ENCODE measurements at regions not wholly inside any gene's neighbourhood (a gene's known extent, or its start where the extent isn't known, plus 50 kb on each side); places are given as distances from the start of the nearest gene placed in this dataset.
"Not testable (repeated sequence)": the region's sequence is repeated elsewhere in the genome, so short reads cannot be mapped to it uniquely, and the experiment has no call there.

DNA sequence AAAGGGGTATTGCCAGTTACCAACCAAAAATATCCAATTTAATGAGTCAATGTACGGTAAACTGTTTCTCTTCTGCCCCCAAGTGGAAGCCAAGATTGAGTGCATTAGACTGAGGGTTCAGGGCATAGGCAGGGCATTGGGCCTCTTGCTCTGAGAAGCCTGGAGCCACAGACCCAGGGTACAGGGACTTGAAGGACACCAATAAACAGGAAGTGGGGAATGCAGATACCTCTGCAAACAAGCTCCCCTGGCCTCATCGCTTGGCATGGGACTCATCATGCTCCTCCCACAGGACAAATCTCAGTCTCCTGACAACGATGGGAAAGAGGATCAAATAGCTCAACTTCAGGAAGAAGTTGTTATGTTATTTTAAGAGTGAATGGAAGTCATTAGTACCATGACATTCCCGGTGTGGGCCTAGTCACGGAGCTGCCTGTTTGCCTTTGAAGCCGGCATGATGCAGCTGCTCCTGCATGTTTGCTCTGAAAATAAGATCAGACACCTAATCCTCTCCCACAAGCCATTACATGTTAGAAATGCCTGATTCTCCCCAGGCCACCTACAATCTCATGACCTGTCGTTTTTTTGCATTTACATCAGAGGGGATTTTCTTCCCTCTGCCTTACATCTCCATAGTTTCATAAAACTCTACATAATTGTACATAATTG, 224.2 kb downstream of the RCHY1 start:
- POLR2A ChIA-PET = no interaction called here
- no peaks in the 10 kb centered on the region for H3K36me3 ChIP-seq (ENCODE audit: control insufficient read depth in 2 of 3, insufficient read depth in 3 of 3, low read length in 3 of 3)
- Mint-ChIP-seq H3K9me3 (peaks cover 0 to 14% (median 8%) of the 10 kb centered on the region in 11 donors), H3K27ac (no peak overlapping the region), H3K36me3 (no peaks in the 10 kb centered on the region), H3K27me3 (peaks cover 0 to 5% (median 0%) of the 10 kb centered on the region in 5 donors), H3K4me1 (no peaks in the 10 kb centered on the region), H3K4me3 (no peak overlapping the region)
- CTCF ChIA-PET = no interaction called here
- H3K27me3 ChIP-seq (ENCODE audit: control insufficient read depth in 2 of 2, insufficient read depth in 2 of 2, low read length in 2 of 2) = no peaks in the 10 kb centered on the region
- H3K9me3 ChIP-seq (ENCODE audit: control insufficient read depth in 2 of 3, low read length in 3 of 3) = no peaks in the 10 kb centered on the region
- DNase-seq (no peak), ATAC-seq (no peak)
- no peak overlapping the region for H3K4me3 ChIP-seq (ENCODE audit: low read length)
- no peak overlapping the region for H3K27ac ChIP-seq (ENCODE audit: low read depth, low read length)
- H3K4me1 ChIP-seq (ENCODE audit: control insufficient read depth in 2 of 2, insufficient read depth in 2 of 2, low read length in 2 of 2) = no peaks in the 10 kb centered on the region
- intact Hi-C loops (cut with micrococcal nuclease) = no loop called here

DNA sequence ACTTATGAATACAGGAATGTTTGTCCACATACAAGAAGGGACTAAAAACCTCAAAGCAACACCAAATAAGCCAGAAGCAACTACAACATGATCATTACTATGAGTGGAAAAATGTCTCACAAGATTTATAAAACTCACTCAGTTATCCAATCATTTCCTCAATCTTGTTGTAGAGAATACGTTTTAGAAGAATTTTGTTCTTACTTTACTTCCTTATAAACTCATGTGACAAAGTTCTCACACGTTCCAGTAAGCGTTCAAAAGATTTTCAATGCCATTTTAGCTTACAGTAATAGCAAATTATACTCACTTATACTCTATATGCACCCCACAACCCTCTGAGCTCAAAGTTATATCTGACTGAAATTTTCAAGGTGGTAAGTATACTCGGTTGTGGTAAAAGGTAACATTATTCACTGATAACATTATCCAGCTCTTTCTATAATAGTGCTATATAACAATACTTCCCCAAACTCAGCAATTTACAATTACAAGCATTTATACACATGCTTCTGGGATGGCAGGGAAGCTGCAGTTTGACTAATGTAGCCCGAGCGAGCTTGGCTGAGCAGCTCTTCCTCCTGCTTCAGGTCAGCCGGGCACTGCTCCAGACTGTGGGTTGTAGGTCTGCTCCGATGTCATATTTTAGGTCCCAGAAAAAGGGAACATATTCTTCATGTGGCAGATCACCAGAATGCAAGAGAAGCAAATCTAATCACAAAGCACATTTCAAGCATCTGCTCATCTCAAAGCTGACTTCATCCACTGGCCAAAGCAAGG, 226.3 kb downstream of the RCHY1 start:
- H3K4me3 Mint-ChIP-seq = no peak overlapping the region
- intact Hi-C loops (cut with micrococcal nuclease) = no loop called here
- ChIA-PET POLR2A (no interaction called here), CTCF (no interaction called here)
- no peaks in the 10 kb centered on the region for H3K36me3 Mint-ChIP-seq
- no peak overlapping the region for H3K4me3 ChIP-seq (ENCODE audit: low read length)
- H3K9me3 Mint-ChIP-seq = peaks cover 0 to 8% (median 0%) of the 10 kb centered on the region in 11 donors
- ATAC-seq (no peak), DNase-seq (no peak)
- no peak overlapping the region for H3K27ac ChIP-seq (ENCODE audit: low read depth, low read length)
- H3K27ac Mint-ChIP-seq = no peak overlapping the region
- no peaks in the 10 kb centered on the region for H3K36me3 ChIP-seq (ENCODE audit: control insufficient read depth in 2 of 3, insufficient read depth in 3 of 3, low read length in 3 of 3)
- no peaks in the 10 kb centered on the region for H3K4me1 Mint-ChIP-seq
- peaks cover 0 to 5% (median 0%) of the 10 kb centered on the region in 5 donors for H3K27me3 Mint-ChIP-seq
- no peaks in the 10 kb centered on the region for H3K9me3 ChIP-seq (ENCODE audit: control insufficient read depth in 2 of 3, low read length in 3 of 3)
- H3K27me3 ChIP-seq (ENCODE audit: control insufficient read depth in 2 of 2, insufficient read depth in 2 of 2, low read length in 2 of 2) = no peaks in the 10 kb centered on the region
- H3K4me1 ChIP-seq (ENCODE audit: control insufficient read depth in 2 of 2, insufficient read depth in 2 of 2, low read length in 2 of 2) = no peaks in the 10 kb centered on the region

GRCh38 chr4:75285837-75286236, 228.4 kb downstream of the RCHY1 start:
- Mint-ChIP-seq H3K27me3 (peaks cover 0 to 5% (median 0%) of the 10 kb centered on the region in 5 donors), H3K9me3 (peaks cover 0 to 6% (median 0%) of the 10 kb centered on the region in 11 donors), H3K27ac (no peak overlapping the region), H3K4me3 (no peak overlapping the region), H3K4me1 (no peaks in the 10 kb centered on the region), H3K36me3 (no peaks in the 10 kb centered on the region)
- intact Hi-C loops (cut with micrococcal nuclease) = no loop called here
- Histone ChIP-seq H3K27ac (ENCODE audit: low read depth, low read length) (no peak overlapping the region), H3K27me3 (ENCODE audit: control insufficient read depth in 2 of 2, insufficient read depth in 2 of 2, low read length in 2 of 2) (no peaks in the 10 kb centered on the region), H3K36me3 (ENCODE audit: control insufficient read depth in 2 of 3, insufficient read depth in 3 of 3, low read length in 3 of 3) (no peaks in the 10 kb centered on the region), H3K4me3 (ENCODE audit: low read length) (no peak overlapping the region), H3K4me1 (ENCODE audit: control insufficient read depth in 2 of 2, insufficient read depth in 2 of 2, low read length in 2 of 2) (no peaks in the 10 kb centered on the region), H3K9me3 (ENCODE audit: control insufficient read depth in 2 of 3, low read length in 3 of 3) (no peaks in the 10 kb centered on the region)
- ATAC-seq (no peak), DNase-seq (no peak)
- ChIA-PET POLR2A (no interaction called here), CTCF (no interaction called here)

- Mint-ChIP-seq H3K36me3 (no peaks in the 10 kb centered on the region), H3K27me3 (peaks cover 0 to 5% (median 0%) of the 10 kb centered on the region in 5 donors), H3K4me3 (no peak overlapping the region), H3K4me1 (no peaks in the 10 kb centered on the region), H3K27ac (no peak overlapping the region), H3K9me3 (peaks cover 0 to 8% (median 0%) of the 10 kb centered on the region in 11 donors)
- Histone ChIP-seq H3K36me3 (ENCODE audit: control insufficient read depth in 2 of 3, insufficient read depth in 3 of 3, low read length in 3 of 3) (no peaks in the 10 kb centered on the region), H3K27ac (ENCODE audit: low read depth, low read length) (no peak overlapping the region), H3K9me3 (ENCODE audit: control insufficient read depth in 2 of 3, low read length in 3 of 3) (no peaks in the 10 kb centered on the region), H3K4me1 (ENCODE audit: control insufficient read depth in 2 of 2, insufficient read depth in 2 of 2, low read length in 2 of 2) (no peaks in the 10 kb centered on the region), H3K4me3 (ENCODE audit: low read length) (no peak overlapping the region), H3K27me3 (ENCODE audit: control insufficient read depth in 2 of 2, insufficient read depth in 2 of 2, low read length in 2 of 2) (no peaks in the 10 kb centered on the region)
- ChIA-PET CTCF (no interaction called here), POLR2A (no interaction called here)
- intact Hi-C loops (cut with micrococcal nuclease) = no loop called here
- no peak for DNase-seq
- ATAC-seq = no peak
Measured at GRCh38 chr4:75284831-75285230, 229.4 kb downstream of the RCHY1 start.

DNA sequence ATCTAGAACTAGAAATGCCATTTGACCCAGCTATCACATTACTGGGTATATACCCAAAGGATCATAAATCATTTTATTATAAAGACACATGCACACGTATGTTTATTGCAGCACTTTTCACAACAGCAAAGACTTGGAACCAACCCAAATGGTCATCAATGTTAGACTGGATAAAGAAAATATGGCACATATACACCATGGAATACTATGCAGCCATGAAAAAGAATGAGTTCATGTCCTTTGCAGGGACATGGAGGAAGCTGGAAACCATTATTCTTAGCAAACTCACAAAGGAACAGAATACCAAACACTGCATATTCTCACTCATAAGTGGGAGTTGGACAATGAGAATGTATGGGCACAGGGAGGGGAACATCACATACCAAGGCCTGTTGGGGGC, 233.7 kb downstream of the RCHY1 start:
- H3K4me3 Mint-ChIP-seq; POLR2A ChIA-PET; H3K27ac Mint-ChIP-seq; ATAC-seq; intact Hi-C loops (cut with micrococcal nuclease); H3K36me3 ChIP-seq (ENCODE audit: control insufficient read depth in 2 of 3, insufficient read depth in 3 of 3, low read length in 3 of 3); H3K4me1 ChIP-seq (ENCODE audit: control insufficient read depth in 2 of 2, insufficient read depth in 2 of 2, low read length in 2 of 2); H3K9me3 ChIP-seq (ENCODE audit: control insufficient read depth in 2 of 3, low read length in 3 of 3); H3K4me3 ChIP-seq (ENCODE audit: low read length); H3K4me1 Mint-ChIP-seq; DNase-seq; H3K27ac ChIP-seq (ENCODE audit: low read depth, low read length); CTCF ChIA-PET; H3K27me3 ChIP-seq (ENCODE audit: control insufficient read depth in 2 of 2, insufficient read depth in 2 of 2, low read length in 2 of 2); H3K36me3 Mint-ChIP-seq: not testable (repeated sequence)
- Mint-ChIP-seq H3K27me3 (peaks cover 0 to 12% (median 0%) of the 10 kb centered on the region in 5 donors), H3K9me3 (peaks cover 0 to 34% (median 16%) of the 10 kb centered on the region in 11 donors)

DNA sequence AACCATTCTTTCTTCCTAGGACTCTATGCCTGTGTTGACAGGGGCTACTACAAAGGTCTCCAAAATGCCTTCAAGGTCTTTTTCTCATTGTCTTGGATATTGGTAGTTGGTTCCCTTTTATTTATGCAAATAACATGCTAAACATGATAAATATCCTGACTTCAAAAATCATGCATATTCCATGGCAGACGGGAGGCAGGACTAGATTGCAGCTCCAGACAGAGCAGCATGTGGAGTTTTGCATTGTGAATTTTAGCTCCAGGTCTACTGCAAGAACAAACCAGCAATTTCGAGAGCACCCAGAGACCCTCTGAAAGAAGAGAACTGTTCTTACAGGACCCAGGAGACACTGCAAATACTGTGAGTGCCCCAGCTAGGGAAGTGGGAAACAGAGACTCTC, 254.9 kb downstream of the RCHY1 start:
- H3K27me3 ChIP-seq (ENCODE audit: control insufficient read depth in 2 of 2, insufficient read depth in 2 of 2, low read length in 2 of 2) = no peaks in the 10 kb centered on the region
- Mint-ChIP-seq H3K4me3 (no peak overlapping the region), H3K27ac (no peak overlapping the region), H3K4me1 (no peaks in the 10 kb centered on the region), H3K27me3 (peaks cover 0 to 8% (median 5%) of the 10 kb centered on the region in 5 donors), H3K9me3 (peaks cover 0 to 4% (median 1%) of the 10 kb centered on the region in 11 donors), H3K36me3 (no peaks in the 10 kb centered on the region)
- no peak overlapping the region for H3K27ac ChIP-seq (ENCODE audit: low read depth, low read length)
- no peaks in the 10 kb centered on the region for H3K4me1 ChIP-seq (ENCODE audit: control insufficient read depth in 2 of 2, insufficient read depth in 2 of 2, low read length in 2 of 2)
- no peak for ATAC-seq
- no peak overlapping the region for H3K4me3 ChIP-seq (ENCODE audit: low read length)
- CTCF ChIA-PET = no interaction called here
- POLR2A ChIA-PET = no interaction called here
- intact Hi-C loops (cut with micrococcal nuclease) = no loop called here
- no peaks in the 10 kb centered on the region for H3K36me3 ChIP-seq (ENCODE audit: control insufficient read depth in 2 of 3, insufficient read depth in 3 of 3, low read length in 3 of 3)
- no peaks in the 10 kb centered on the region for H3K9me3 ChIP-seq (ENCODE audit: control insufficient read depth in 2 of 3, low read length in 3 of 3)
- no peak for DNase-seq

DNA sequence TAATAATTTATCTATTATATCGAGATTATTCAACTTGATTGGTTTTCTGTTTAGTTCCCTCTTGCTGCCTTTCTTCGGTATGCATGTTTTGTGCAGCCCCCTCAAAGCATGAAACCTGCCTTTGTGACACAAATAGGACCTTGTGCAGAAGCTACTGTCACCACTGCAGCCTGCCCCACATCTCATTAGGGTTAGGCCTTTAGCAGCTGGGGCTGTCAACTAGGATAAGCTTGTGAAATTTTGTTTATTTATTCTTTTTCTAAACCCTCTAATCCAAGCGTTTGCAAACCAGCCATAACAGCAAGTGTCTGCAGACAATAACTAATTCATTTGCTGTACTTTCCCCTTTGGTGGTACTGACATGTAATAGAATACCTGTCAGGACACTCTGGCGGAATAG, 258.9 kb downstream of the RCHY1 start:
- Mint-ChIP-seq H3K36me3 (peaks cover 0 to 4% (median 0%) of the 10 kb centered on the region in 5 donors), H3K4me3 (no peak overlapping the region), H3K27ac (no peak overlapping the region), H3K4me1 (no peaks in the 10 kb centered on the region), H3K9me3 (peaks cover 0 to 8% (median 4%) of the 10 kb centered on the region in 11 donors), H3K27me3 (peaks cover 0 to 8% (median 0%) of the 10 kb centered on the region in 5 donors)
- Histone ChIP-seq H3K27me3 (ENCODE audit: control insufficient read depth in 2 of 2, insufficient read depth in 2 of 2, low read length in 2 of 2) (no peaks in the 10 kb centered on the region), H3K9me3 (ENCODE audit: control insufficient read depth in 2 of 3, low read length in 3 of 3) (no peaks in the 10 kb centered on the region), H3K4me3 (ENCODE audit: low read length) (no peak overlapping the region), H3K4me1 (ENCODE audit: control insufficient read depth in 2 of 2, insufficient read depth in 2 of 2, low read length in 2 of 2) (no peaks in the 10 kb centered on the region), H3K27ac (ENCODE audit: low read depth, low read length) (no peak overlapping the region), H3K36me3 (ENCODE audit: control insufficient read depth in 2 of 3, insufficient read depth in 3 of 3, low read length in 3 of 3) (no peaks in the 10 kb centered on the region)
- POLR2A ChIA-PET = no interaction called here
- DNase-seq (no peak), ATAC-seq (no peak)
- CTCF ChIA-PET = no interaction called here
- intact Hi-C loops (cut with micrococcal nuclease) = no loop called here

All from naive thymus-derived CD4-positive, alpha-beta T cell (primary cell).